Liver (tissue), 3 donors: ENCODE measurements at regions not wholly inside any gene's neighbourhood (a gene's known extent, or its start where the extent isn't known, plus 50 kb on each side); places are given as distances from the start of the nearest gene placed in this dataset.

Experiments used
- HNF4G ChIP-seq: IDR thresholded peaks from 2 replicates; pipeline ENCODE4 v1.6.1; 2016; ENCODE audit warnings: antibody characterized with exemption
- REST ChIP-seq: IDR thresholded peaks from 2 replicates; pipeline ENCODE4 v1.6.1; 2016; ENCODE audit warnings: antibody characterized with exemption, mild to moderate bottlenecking
- SP1 ChIP-seq: IDR thresholded peaks from 2 replicates; pipeline ENCODE4 v1.6.1; 2018; ENCODE audit warnings: antibody characterized with exemption, mild to moderate bottlenecking
- TAF1 ChIP-seq: conservative IDR thresholded peaks from 2 replicates; pipeline ENCODE4 v1.6.1; 2016; ENCODE audit warnings: antibody characterized with exemption, mild to moderate bottlenecking
- TF ChIP-seq, protein P1 (sequence below): fragments of 150-350 bp; IDR thresholded peaks from 2 replicates; pipeline ENCODE4 v1.5.1; 2017; ENCODE audit warnings: improper control_type of control experiment, low read depth, low read length; ENCODE audit not compliant: missing input control
- TF ChIP-seq, protein P2 (sequence below): IDR thresholded peaks from 2 replicates; pipeline ENCODE4 v1.6.1; 2016; ENCODE audit warnings: antibody characterized with exemption
- donor health status: healthy.
- donor health status: healthy.

- TF ChIP-seq REST (no peak), SP1 (no peak), HNF4G (no peak), TAF1 (no peak)
- TF ChIP-seq, protein P1, sequence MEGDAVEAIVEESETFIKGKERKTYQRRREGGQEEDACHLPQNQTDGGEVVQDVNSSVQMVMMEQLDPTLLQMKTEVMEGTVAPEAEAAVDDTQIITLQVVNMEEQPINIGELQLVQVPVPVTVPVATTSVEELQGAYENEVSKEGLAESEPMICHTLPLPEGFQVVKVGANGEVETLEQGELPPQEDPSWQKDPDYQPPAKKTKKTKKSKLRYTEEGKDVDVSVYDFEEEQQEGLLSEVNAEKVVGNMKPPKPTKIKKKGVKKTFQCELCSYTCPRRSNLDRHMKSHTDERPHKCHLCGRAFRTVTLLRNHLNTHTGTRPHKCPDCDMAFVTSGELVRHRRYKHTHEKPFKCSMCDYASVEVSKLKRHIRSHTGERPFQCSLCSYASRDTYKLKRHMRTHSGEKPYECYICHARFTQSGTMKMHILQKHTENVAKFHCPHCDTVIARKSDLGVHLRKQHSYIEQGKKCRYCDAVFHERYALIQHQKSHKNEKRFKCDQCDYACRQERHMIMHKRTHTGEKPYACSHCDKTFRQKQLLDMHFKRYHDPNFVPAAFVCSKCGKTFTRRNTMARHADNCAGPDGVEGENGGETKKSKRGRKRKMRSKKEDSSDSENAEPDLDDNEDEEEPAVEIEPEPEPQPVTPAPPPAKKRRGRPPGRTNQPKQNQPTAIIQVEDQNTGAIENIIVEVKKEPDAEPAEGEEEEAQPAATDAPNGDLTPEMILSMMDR = no peak
- TF ChIP-seq, protein P2, sequence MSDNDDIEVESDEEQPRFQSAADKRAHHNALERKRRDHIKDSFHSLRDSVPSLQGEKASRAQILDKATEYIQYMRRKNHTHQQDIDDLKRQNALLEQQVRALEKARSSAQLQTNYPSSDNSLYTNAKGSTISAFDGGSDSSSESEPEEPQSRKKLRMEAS = no peak
Observed at GRCh38 chr13:51524829-51525566, 59.3 kb upstream of the WDFY2 start.
